ENCODE measurements at regions not wholly inside any gene's neighbourhood (a gene's known extent, or its start where the extent isn't known, plus 50 kb on each side); places are given as distances from the start of the nearest gene placed in this dataset.
A peak's percentile ranks its signal among the peaks of the same experiment; 100 is the strongest.

DNA sequence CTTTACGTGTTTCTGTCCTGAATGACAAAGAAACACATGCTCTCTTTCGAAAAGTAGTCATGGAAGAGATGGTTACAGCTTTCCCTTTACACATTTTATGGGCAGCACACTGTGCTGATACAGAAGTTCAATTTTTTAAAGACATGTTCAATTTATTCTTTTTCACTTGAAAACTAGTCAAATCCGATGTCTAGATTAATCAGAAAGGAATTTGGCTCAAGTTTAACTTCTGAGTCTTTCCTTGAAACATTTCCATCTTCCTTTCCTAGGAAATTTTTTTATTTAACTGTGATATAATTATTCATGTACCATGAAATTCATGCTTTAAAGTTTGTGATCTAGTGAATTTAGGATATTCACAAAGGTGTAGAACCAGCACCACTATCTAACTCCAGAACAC, 360.1 kb downstream of the TNS3 start:
- H3K36me3 ChIP-seq (ENCODE audit: control insufficient read depth in 5 of 5, insufficient read depth in 5 of 5, low read length in 5 of 5): no peaks in the 10 kb centered on the region
- no peak overlapping the region for H3K4me3 ChIP-seq (ENCODE audit: low read depth in 1 of 5, low read length in 5 of 5)
- no peak overlapping the region for H3K27ac ChIP-seq (ENCODE audit: low read depth, low read length)
- no peak overlapping the region for H3K9ac ChIP-seq (ENCODE audit: low read length in 5 of 5)
- H3K9me3 ChIP-seq (ENCODE audit: control insufficient read depth in 5 of 5, low read length in 5 of 5): no peaks in the 10 kb centered on the region
- H3K4me1 ChIP-seq (ENCODE audit: control insufficient read depth in 5 of 5, insufficient read depth in 5 of 5, low read length in 5 of 5): peaks cover 3 to 24% (median 18%) of the 10 kb centered on the region in 5 donors
- H3K27me3 ChIP-seq (ENCODE audit: control insufficient read depth in 5 of 5, insufficient read depth in 4 of 5, low read length in 5 of 5): no peaks in the 10 kb centered on the region

DNA sequence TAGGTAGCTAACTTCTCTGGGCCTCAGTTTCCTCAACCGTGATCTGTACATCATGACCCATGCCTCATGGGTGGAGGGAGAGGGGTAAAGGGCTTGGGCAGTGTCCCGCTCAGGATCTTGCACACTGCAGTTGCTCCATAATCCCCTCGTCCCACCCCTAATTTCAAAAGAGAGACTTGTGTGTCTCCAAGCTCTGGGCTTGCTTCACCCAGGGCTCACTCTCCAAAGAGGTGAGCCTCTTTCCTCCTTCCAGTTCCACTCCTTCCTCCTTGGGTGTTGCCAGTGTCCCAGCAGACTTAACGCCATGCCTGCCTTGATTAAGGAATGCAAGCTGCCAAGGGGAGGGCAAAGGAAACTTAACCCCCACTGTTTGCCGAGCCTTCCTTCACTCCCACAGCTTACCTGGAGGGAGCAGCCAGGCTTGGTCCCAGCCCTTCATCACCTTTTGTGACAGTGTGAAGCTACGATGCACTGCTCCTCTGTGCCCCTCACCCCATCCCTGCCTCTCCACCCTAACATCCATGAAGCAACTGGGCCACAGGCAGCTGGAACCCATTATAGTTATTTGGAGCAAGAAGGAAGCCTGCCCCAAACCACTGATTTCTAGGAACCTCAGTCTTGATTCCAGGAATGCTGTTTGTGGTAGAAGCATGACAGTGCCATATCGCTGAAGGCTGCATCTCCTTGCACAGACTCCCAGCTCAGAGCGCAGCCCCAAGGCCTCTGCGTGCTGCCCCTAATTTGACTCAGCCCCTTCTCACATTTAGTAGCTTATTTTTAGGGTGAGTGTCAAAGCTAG, 363.3 kb downstream of the TNS3 start:
- H3K4me1 ChIP-seq (ENCODE audit: control insufficient read depth in 5 of 5, insufficient read depth in 5 of 5, low read length in 5 of 5): peaks cover 6 to 47% (median 31%) of the 10 kb centered on the region in 5 donors
- no peaks in the 10 kb centered on the region for H3K36me3 ChIP-seq (ENCODE audit: control insufficient read depth in 5 of 5, insufficient read depth in 5 of 5, low read length in 5 of 5)

GRCh38 chr7:47217570-47218360, 364.1 kb downstream of the TNS3 start:
- Histone ChIP-seq H3K36me3 (ENCODE audit: control insufficient read depth in 5 of 5, insufficient read depth in 5 of 5, low read length in 5 of 5) (no peaks in the 10 kb centered on the region), H3K27me3 (ENCODE audit: control insufficient read depth in 5 of 5, insufficient read depth in 4 of 5, low read length in 5 of 5) (no peaks in the 10 kb centered on the region), H3K9ac (ENCODE audit: low read length in 5 of 5) (no peak overlapping the region), H3K9me3 (ENCODE audit: control insufficient read depth in 5 of 5, low read length in 5 of 5) (no peaks in the 10 kb centered on the region), H3K27ac (ENCODE audit: low read depth, low read length) (no peak overlapping the region), H3K4me1 (ENCODE audit: control insufficient read depth in 5 of 5, insufficient read depth in 5 of 5, low read length in 5 of 5) (peaks cover 6 to 48% (median 31%) of the 10 kb centered on the region in 5 donors), H3K4me3 (ENCODE audit: low read depth in 1 of 5, low read length in 5 of 5) (no peak overlapping the region)

More for the DNA sequence above, 363.3 kb downstream of the TNS3 start:
- no peak overlapping the region for H3K27ac ChIP-seq (ENCODE audit: low read depth, low read length)
- peak overlapping the region in 1 of 5 donors; percentile 8 for H3K9ac ChIP-seq (ENCODE audit: low read length in 5 of 5)
- peak overlapping the region in 1 of 5 donors; percentile 25 for H3K4me3 ChIP-seq (ENCODE audit: low read depth in 1 of 5, low read length in 5 of 5)
- H3K9me3 ChIP-seq (ENCODE audit: control insufficient read depth in 5 of 5, low read length in 5 of 5): no peaks in the 10 kb centered on the region
- no peaks in the 10 kb centered on the region for H3K27me3 ChIP-seq (ENCODE audit: control insufficient read depth in 5 of 5, insufficient read depth in 4 of 5, low read length in 5 of 5)

DNA sequence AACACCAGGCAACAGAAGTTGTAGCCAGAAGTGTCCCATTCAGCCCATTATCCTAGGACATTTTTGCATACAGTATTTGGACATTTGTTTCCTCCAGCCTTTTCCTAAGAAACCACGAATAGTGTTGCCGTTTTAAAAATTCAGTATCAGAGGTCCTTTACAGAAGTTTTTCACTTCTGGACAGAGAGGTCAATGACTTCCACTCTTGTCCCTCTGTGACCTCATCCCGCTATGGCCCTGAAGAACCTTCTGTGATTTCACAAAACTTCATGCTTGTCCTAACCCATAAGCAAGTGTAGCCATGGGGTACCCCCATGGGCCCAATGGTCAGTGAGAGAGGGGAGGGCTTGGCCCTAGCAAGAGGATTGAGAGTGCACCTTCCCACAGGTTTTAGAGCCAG, 364.8 kb downstream of the TNS3 start:
- Histone ChIP-seq H3K9me3 (ENCODE audit: control insufficient read depth in 5 of 5, low read length in 5 of 5) (no peaks in the 10 kb centered on the region), H3K4me1 (ENCODE audit: control insufficient read depth in 5 of 5, insufficient read depth in 5 of 5, low read length in 5 of 5) (peaks cover 6 to 55% (median 35%) of the 10 kb centered on the region in 5 donors), H3K27ac (ENCODE audit: low read depth, low read length) (no peak overlapping the region), H3K36me3 (ENCODE audit: control insufficient read depth in 5 of 5, insufficient read depth in 5 of 5, low read length in 5 of 5) (no peaks in the 10 kb centered on the region), H3K27me3 (ENCODE audit: control insufficient read depth in 5 of 5, insufficient read depth in 4 of 5, low read length in 5 of 5) (no peaks in the 10 kb centered on the region), H3K4me3 (ENCODE audit: low read depth in 1 of 5, low read length in 5 of 5) (no peak overlapping the region), H3K9ac (ENCODE audit: low read length in 5 of 5) (no peak overlapping the region)

GRCh38 chr7:47216439-47216838, 365.5 kb downstream of the TNS3 start:
- peaks cover 6 to 58% (median 39%) of the 10 kb centered on the region in 5 donors for H3K4me1 ChIP-seq (ENCODE audit: control insufficient read depth in 5 of 5, insufficient read depth in 5 of 5, low read length in 5 of 5)
- H3K36me3 ChIP-seq (ENCODE audit: control insufficient read depth in 5 of 5, insufficient read depth in 5 of 5, low read length in 5 of 5): no peaks in the 10 kb centered on the region
- no peaks in the 10 kb centered on the region for H3K27me3 ChIP-seq (ENCODE audit: control insufficient read depth in 5 of 5, insufficient read depth in 4 of 5, low read length in 5 of 5)
- no peaks in the 10 kb centered on the region for H3K9me3 ChIP-seq (ENCODE audit: control insufficient read depth in 5 of 5, low read length in 5 of 5)
- H3K27ac ChIP-seq (ENCODE audit: low read depth, low read length): no peak overlapping the region
- H3K9ac ChIP-seq (ENCODE audit: low read length in 5 of 5): no peak overlapping the region
- H3K4me3 ChIP-seq (ENCODE audit: low read depth in 1 of 5, low read length in 5 of 5): no peak overlapping the region

- no peak overlapping the region for H3K9ac ChIP-seq (ENCODE audit: low read length in 5 of 5)
- H3K27ac ChIP-seq (ENCODE audit: low read depth, low read length): peak overlapping the region; percentile 52
- peaks cover 6 to 58% (median 39%) of the 10 kb centered on the region in 5 donors for H3K4me1 ChIP-seq (ENCODE audit: control insufficient read depth in 5 of 5, insufficient read depth in 5 of 5, low read length in 5 of 5)
- H3K4me3 ChIP-seq (ENCODE audit: low read depth in 1 of 5, low read length in 5 of 5): no peak overlapping the region
- H3K27me3 ChIP-seq (ENCODE audit: control insufficient read depth in 5 of 5, insufficient read depth in 4 of 5, low read length in 5 of 5): no peaks in the 10 kb centered on the region
- H3K36me3 ChIP-seq (ENCODE audit: control insufficient read depth in 5 of 5, insufficient read depth in 5 of 5, low read length in 5 of 5): no peaks in the 10 kb centered on the region
- H3K9me3 ChIP-seq (ENCODE audit: control insufficient read depth in 5 of 5, low read length in 5 of 5): peaks cover 0 to 1% (median 0%) of the 10 kb centered on the region in 5 donors
These were observed 366.3 kb downstream of the TNS3 start for GRCh38 chr7:47215640-47216039.

- Histone ChIP-seq H3K27me3 (ENCODE audit: control insufficient read depth in 5 of 5, insufficient read depth in 4 of 5, low read length in 5 of 5) (no peaks in the 10 kb centered on the region), H3K9ac (ENCODE audit: low read length in 5 of 5) (no peak overlapping the region), H3K27ac (ENCODE audit: low read depth, low read length) (peak overlapping the region; percentile 52), H3K4me1 (ENCODE audit: control insufficient read depth in 5 of 5, insufficient read depth in 5 of 5, low read length in 5 of 5) (peaks cover 6 to 58% (median 39%) of the 10 kb centered on the region in 5 donors), H3K36me3 (ENCODE audit: control insufficient read depth in 5 of 5, insufficient read depth in 5 of 5, low read length in 5 of 5) (no peaks in the 10 kb centered on the region), H3K9me3 (ENCODE audit: control insufficient read depth in 5 of 5, low read length in 5 of 5) (peaks cover 0 to 5% (median 0%) of the 10 kb centered on the region in 5 donors), H3K4me3 (ENCODE audit: low read depth in 1 of 5, low read length in 5 of 5) (no peak overlapping the region)
These were observed 366.9 kb downstream of the TNS3 start for GRCh38 chr7:47215049-47215448.

DNA sequence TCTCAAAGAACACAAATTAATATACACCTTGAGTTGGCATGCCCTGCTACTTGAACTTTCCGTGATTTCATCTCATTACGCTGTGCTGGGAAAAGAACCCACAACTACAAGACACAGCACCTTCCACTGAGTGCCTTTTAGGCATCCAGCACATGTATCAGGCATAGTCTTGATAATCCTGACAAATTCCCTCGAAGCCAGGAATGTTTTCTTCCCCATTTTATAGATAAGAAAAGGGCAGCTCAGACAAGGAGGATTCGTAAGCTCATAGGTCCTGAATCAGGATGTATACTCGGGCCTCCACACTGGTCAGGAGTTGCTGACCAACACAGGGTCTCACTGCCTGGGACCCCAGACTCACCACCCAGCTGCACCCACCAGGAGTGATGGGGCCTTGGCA, 368.6 kb downstream of the TNS3 start:
- H3K9ac ChIP-seq (ENCODE audit: low read length in 5 of 5): no peak overlapping the region
- H3K4me1 ChIP-seq (ENCODE audit: control insufficient read depth in 5 of 5, insufficient read depth in 5 of 5, low read length in 5 of 5): peaks cover 3 to 47% (median 28%) of the 10 kb centered on the region in 5 donors
- no peak overlapping the region for H3K27ac ChIP-seq (ENCODE audit: low read depth, low read length)
- no peaks in the 10 kb centered on the region for H3K27me3 ChIP-seq (ENCODE audit: control insufficient read depth in 5 of 5, insufficient read depth in 4 of 5, low read length in 5 of 5)
- no peaks in the 10 kb centered on the region for H3K36me3 ChIP-seq (ENCODE audit: control insufficient read depth in 5 of 5, insufficient read depth in 5 of 5, low read length in 5 of 5)
- H3K4me3 ChIP-seq (ENCODE audit: low read depth in 1 of 5, low read length in 5 of 5): no peak overlapping the region
- peaks cover 0 to 5% (median 0%) of the 10 kb centered on the region in 5 donors for H3K9me3 ChIP-seq (ENCODE audit: control insufficient read depth in 5 of 5, low read length in 5 of 5)

- Histone ChIP-seq H3K36me3 (ENCODE audit: control insufficient read depth in 5 of 5, insufficient read depth in 5 of 5, low read length in 5 of 5) (no peaks in the 10 kb centered on the region), H3K9ac (ENCODE audit: low read length in 5 of 5) (no peak overlapping the region), H3K27me3 (ENCODE audit: control insufficient read depth in 5 of 5, insufficient read depth in 4 of 5, low read length in 5 of 5) (no peaks in the 10 kb centered on the region), H3K4me3 (ENCODE audit: low read depth in 1 of 5, low read length in 5 of 5) (no peak overlapping the region), H3K4me1 (ENCODE audit: control insufficient read depth in 5 of 5, insufficient read depth in 5 of 5, low read length in 5 of 5) (peaks cover 3 to 42% (median 24%) of the 10 kb centered on the region in 5 donors), H3K9me3 (ENCODE audit: control insufficient read depth in 5 of 5, low read length in 5 of 5) (peaks cover 0 to 5% (median 2%) of the 10 kb centered on the region in 5 donors), H3K27ac (ENCODE audit: low read depth, low read length) (no peak overlapping the region)
These were observed 370.4 kb downstream of the TNS3 start for GRCh38 chr7:47211519-47211973.
